Panc1 (cell line): ENCODE measurements at regions not wholly inside any gene's neighbourhood (a gene's known extent, or its start where the extent isn't known, plus 50 kb on each side); places are given as distances from the start of the nearest gene placed in this dataset.

Source experiments
- ATAC-seq: fragments of 200-7000 bp; cut with Tn5 transposase; 2 replicates; pipeline ENCODE4 v1.9.1; 2020; ENCODE audit warnings: mild to moderate bottlenecking, moderate library complexity
- BruUV-seq: library from RNA; stranded (reverse); fragments of 400-500 nt; replicated peaks from 2 replicates; lab custom pipeline; 2021; lab: Mats Ljungman, UMichigan
- CTCF ChIA-PET: fragments of 300-600 bp; sonication (Branson Sonifier 250); formaldehyde crosslinking; loops from one replicate; lab custom pipeline; 2022; ENCODE audit warnings: antibody characterized with exemption; lab: Charles Lee
- POLR2A ChIA-PET: fragments of 300-600 bp; sonication (Branson Sonifier 250); formaldehyde crosslinking; loops from one replicate; lab custom pipeline; 2022; ENCODE audit warnings: antibody characterized with exemption; lab: Charles Lee
- DNase-seq: peaks from one replicate; pipeline ENCODE4 v3.0.0-alpha.2; 2010; ENCODE audit warnings: low read depth, low spot score
- H3K27ac ChIP-seq: 2 replicates; pipeline ENCODE4 v1.5.1; 2011; ENCODE audit warnings: mild to moderate bottlenecking, low read length, inconsistent platforms
- H3K27me3 ChIP-seq: fragments of 200-500 bp; sonication (Bioruptor generic); 2 replicates; pipeline ENCODE4 v1.6.0; 2014; ENCODE audit warnings: low read length, inconsistent platforms; ENCODE audit not compliant: control insufficient read depth, insufficient read depth
- H3K36me3 ChIP-seq: fragments of 200-500 bp; sonication (Bioruptor generic); 2 replicates; pipeline ENCODE4 v1.5.1; 2014; ENCODE audit warnings: inconsistent platforms, mild to moderate bottlenecking, low read length, moderate library complexity; ENCODE audit not compliant: control insufficient read depth, insufficient read depth
- H3K4me1 ChIP-seq: 2 replicates; pipeline ENCODE4 v1.5.1; 2011; ENCODE audit warnings: inconsistent platforms, mild to moderate bottlenecking, low read length, moderate library complexity; ENCODE audit not compliant: control insufficient read depth, insufficient read depth
- H3K4me3 ChIP-seq, 2 experiments: 2 replicates each; pipeline ENCODE4 v1.5.1; 2011 to 2012; ENCODE audit warnings: low read depth in 2 of 2, low read length in 2 of 2, mild to moderate bottlenecking in 2 of 2, inconsistent platforms in 1 of 2, moderate library complexity in 1 of 2
- H3K9me3 ChIP-seq: fragments of 200-500 bp; sonication (Bioruptor generic); 2 replicates; pipeline ENCODE4 v1.5.1; 2014; ENCODE audit warnings: low read depth, mild to moderate bottlenecking, inconsistent platforms, low read length, moderate library complexity; ENCODE audit not compliant: control insufficient read depth, insufficient read depth
- CTCF ChIP-seq: fragments of 450-650 bp; IDR thresholded peaks from 2 replicates; pipeline ENCODE4 v1.5.1; 2017; ENCODE audit warnings: mild to moderate bottlenecking
- POLR2AphosphoS5 ChIP-seq: IDR thresholded peaks from 2 replicates; pipeline ENCODE4 v1.6.1; 2012; ENCODE audit warnings: mild to moderate bottlenecking, low read depth, low read length, moderate library complexity
- REST ChIP-seq, 2 experiments: IDR thresholded peaks; 2 replicates each; pipeline ENCODE4 v1.6.1; 2011 to 2012; ENCODE audit warnings: low read depth in 2 of 2, control low read depth in 1 of 2, low read length in 1 of 2, mild to moderate bottlenecking in 1 of 2, moderate library complexity in 1 of 2; ENCODE audit not compliant: insufficient read depth in 1 of 2
- SIN3A ChIP-seq: IDR thresholded peaks from 2 replicates; pipeline ENCODE4 v1.6.1; 2012; ENCODE audit warnings: low read depth, mild to moderate bottlenecking, low read length, moderate library complexity, borderline replicate concordance; ENCODE audit not compliant: insufficient read depth
- TCF7L2 ChIP-seq: IDR thresholded peaks from 2 replicates; pipeline ENCODE4 v1.6.1; 2011; ENCODE audit warnings: mild to moderate bottlenecking, low read depth, low read length, inconsistent platforms
- in situ Hi-C: cut with HindIII; loops from 2 replicates; pipeline ENCODE4 v1.10.0; 2016; ENCODE audit warnings: low sequenced_read_pairs, low pct_unique_long_range_greater_than_20kb
- intact Hi-C: fragments of 100-400 bp; cut with micrococcal nuclease; formaldehyde crosslinking; loops from one replicate; pipeline ENCODE4 v1.10.0; 2022; ENCODE audit not compliant: unreplicated experiment

- in situ Hi-C loops, result no loop called here
- BruUV-seq, result no TSS peak
- ATAC-seq, result no peak
- Histone ChIP-seq H3K4me3 (no peak overlapping the region), H3K27me3 (no peaks in the 10 kb centered on the region), H3K36me3 (no peaks in the 10 kb centered on the region), H3K9me3 (no peaks in the 10 kb centered on the region), H3K4me1 (no peaks in the 10 kb centered on the region), H3K27ac (no peak overlapping the region)
- CTCF ChIA-PET, result no interaction called here
- intact Hi-C loops, result no loop called here
- DNase-seq, result no peak
- TF ChIP-seq CTCF (no peak), SIN3A (no peak), TCF7L2 (no peak), REST (IDR thresholded peaks at IDR 0.05; ENCODE audit: insufficient read depth in 1 of 2, low read depth in 2 of 2, low read length in 1 of 2) (no peak), POLR2AphosphoS5 (no peak)
- POLR2A ChIA-PET, result no interaction called here
Measured at GRCh38 chr12:90497923-90498545, 456.9 kb downstream of the CCER1 start.

- ATAC-seq (no peak), DNase-seq (no peak)
- no peaks in the 10 kb centered on the region for H3K36me3 ChIP-seq
- H3K9me3 ChIP-seq, result no peaks in the 10 kb centered on the region
- BruUV-seq, result no TSS peak
- H3K4me3 ChIP-seq, result no peak overlapping the region
- intact Hi-C loops, result no loop called here
- H3K27me3 ChIP-seq, result no peaks in the 10 kb centered on the region
- H3K27ac ChIP-seq, result no peak overlapping the region
- ChIA-PET POLR2A (no interaction called here), CTCF (no interaction called here)
- no peaks in the 10 kb centered on the region for H3K4me1 ChIP-seq
- in situ Hi-C loops, result no loop called here
- TF ChIP-seq TCF7L2 (no peak), POLR2AphosphoS5 (no peak), SIN3A (no peak), REST (IDR thresholded peaks at IDR 0.05; ENCODE audit: insufficient read depth in 1 of 2, low read depth in 2 of 2, low read length in 1 of 2) (no peak), CTCF (no peak)
Measured at GRCh38 chr12:90490355-90490754, 464.6 kb downstream of the CCER1 start.
